Peyer's patch (tissue), 4 donors: ENCODE measurements at regions not wholly inside any gene's neighbourhood (a gene's known extent, or its start where the extent isn't known, plus 50 kb on each side); places are given as distances from the start of the nearest gene placed in this dataset.

Source experiments
- DNase-seq, 3 donors: peaks; one replicate each; pipeline ENCODE4 v3.0.0-alpha.2; 2017 to 2019
- H3K27ac ChIP-seq, 4 donors: fragments of 200-600 bp; sonication (generic); one replicate each; pipeline ENCODE4 v1.5.1; 2016 to 2019
- H3K27me3 ChIP-seq, 2 donors: fragments of 200-600 bp; sonication (generic); one replicate each; pipeline ENCODE4 v1.5.1; 2019
- H3K36me3 ChIP-seq, 3 donors: fragments of 200-600 bp; sonication (generic); one replicate each; pipeline ENCODE4 v1.5.1; 2016 to 2019
- H3K4me1 ChIP-seq, 4 donors: fragments of 200-600 bp; sonication (generic); one replicate each; pipeline ENCODE4 v1.5.1; 2016 to 2019
- H3K4me3 ChIP-seq, 4 donors: fragments of 200-600 bp; sonication (generic); 1 replicate in 3 of 4; 2 replicates in 1 of 4; pipeline ENCODE4 v1.5.1; 2016 to 2019; ENCODE audit warnings: mild to moderate bottlenecking in 1 of 4
- H3K9me3 ChIP-seq, 4 donors: fragments of 200-600 bp; sonication (generic); one replicate each; pipeline ENCODE4 v1.5.1; 2016 to 2019; ENCODE audit warnings: mild to moderate bottlenecking in 1 of 4
- POLR2A ChIP-seq, 2 donors: fragments of 450-650 bp; IDR thresholded peaks; one replicate each; pipeline ENCODE4 v1.5.1; 2017; ENCODE audit warnings: antibody characterized with exemption in 2 of 2, mild to moderate bottlenecking in 2 of 2, moderate library complexity in 2 of 2
- TF ChIP-seq, protein P1 (sequence below), 6 experiments: fragments of 450-650 bp in 4 of 6; fragments of 200-600 bp in 2 of 6; sonication (generic) in 1 of 6; IDR thresholded peaks; one replicate each; pipeline ENCODE4 v1.5.1; 2017 to 2019; ENCODE audit warnings: antibody characterized with exemption in 6 of 6, mild to moderate bottlenecking in 3 of 6, moderate library complexity in 1 of 6

GRCh38 chrX:150152546-150152945 lies 210.6 kb upstream of the MAMLD1 start:
- DNase-seq, result no peak
- Histone ChIP-seq H3K9me3 (no peaks in the 10 kb centered on the region), H3K4me3 (no peak overlapping the region), H3K4me1 (no peaks in the 10 kb centered on the region), H3K27me3 (no peaks in the 10 kb centered on the region), H3K36me3 (no peaks in the 10 kb centered on the region), H3K27ac (no peak overlapping the region)
- TF ChIP-seq POLR2A (IDR thresholded peaks at IDR 0.05), result no peak
- TF ChIP-seq, protein P1, sequence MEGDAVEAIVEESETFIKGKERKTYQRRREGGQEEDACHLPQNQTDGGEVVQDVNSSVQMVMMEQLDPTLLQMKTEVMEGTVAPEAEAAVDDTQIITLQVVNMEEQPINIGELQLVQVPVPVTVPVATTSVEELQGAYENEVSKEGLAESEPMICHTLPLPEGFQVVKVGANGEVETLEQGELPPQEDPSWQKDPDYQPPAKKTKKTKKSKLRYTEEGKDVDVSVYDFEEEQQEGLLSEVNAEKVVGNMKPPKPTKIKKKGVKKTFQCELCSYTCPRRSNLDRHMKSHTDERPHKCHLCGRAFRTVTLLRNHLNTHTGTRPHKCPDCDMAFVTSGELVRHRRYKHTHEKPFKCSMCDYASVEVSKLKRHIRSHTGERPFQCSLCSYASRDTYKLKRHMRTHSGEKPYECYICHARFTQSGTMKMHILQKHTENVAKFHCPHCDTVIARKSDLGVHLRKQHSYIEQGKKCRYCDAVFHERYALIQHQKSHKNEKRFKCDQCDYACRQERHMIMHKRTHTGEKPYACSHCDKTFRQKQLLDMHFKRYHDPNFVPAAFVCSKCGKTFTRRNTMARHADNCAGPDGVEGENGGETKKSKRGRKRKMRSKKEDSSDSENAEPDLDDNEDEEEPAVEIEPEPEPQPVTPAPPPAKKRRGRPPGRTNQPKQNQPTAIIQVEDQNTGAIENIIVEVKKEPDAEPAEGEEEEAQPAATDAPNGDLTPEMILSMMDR (IDR thresholded peaks at IDR 0.05), result no peak

DNA sequence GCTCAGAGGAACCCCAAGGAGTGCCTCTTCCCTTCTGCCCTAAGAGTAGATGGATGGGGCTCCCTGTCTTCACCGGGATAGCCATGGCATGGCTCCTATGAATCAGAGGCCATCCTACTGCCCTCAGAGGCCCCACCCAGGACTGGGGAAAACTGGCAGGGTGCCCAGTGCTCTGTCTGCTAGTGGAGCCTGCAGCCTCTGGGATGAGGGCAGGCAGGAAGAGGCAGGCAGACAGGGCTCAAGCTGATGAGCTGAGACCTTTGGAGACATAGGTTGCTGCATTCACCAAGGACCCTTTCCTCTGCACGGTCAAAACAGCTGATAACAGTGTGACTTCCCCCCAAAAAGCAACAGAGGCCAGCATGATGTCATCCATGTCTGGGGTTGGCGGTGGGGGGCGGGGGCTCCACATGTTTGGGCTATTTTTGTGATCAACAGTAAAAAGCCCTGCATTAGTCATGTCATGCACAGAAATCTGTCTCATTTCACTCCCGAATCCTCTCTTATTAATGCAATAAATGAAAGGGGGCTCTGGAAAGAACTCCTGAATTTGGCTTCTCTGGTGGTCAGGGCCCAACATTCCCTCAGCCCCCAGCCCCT lies 207.6 kb upstream of the MAMLD1 start:
- H3K4me3 ChIP-seq, result no peak overlapping the region
- H3K27ac ChIP-seq, result no peak overlapping the region
- H3K4me1 ChIP-seq, result no peaks in the 10 kb centered on the region
- peak in 2 of 3 donors; percentile 69 to 71 for DNase-seq
- H3K9me3 ChIP-seq, result no peaks in the 10 kb centered on the region
- H3K36me3 ChIP-seq, result no peaks in the 10 kb centered on the region
- TF ChIP-seq, protein P1 (IDR thresholded peaks at IDR 0.05), result no peak
- no peak for TF ChIP-seq POLR2A (IDR thresholded peaks at IDR 0.05)
- H3K27me3 ChIP-seq, result no peaks in the 10 kb centered on the region

- no peaks in the 10 kb centered on the region for H3K36me3 ChIP-seq
- H3K4me3 ChIP-seq, result no peak overlapping the region
- no peaks in the 10 kb centered on the region for H3K27me3 ChIP-seq
- DNase-seq, result no peak
- no peaks in the 10 kb centered on the region for H3K9me3 ChIP-seq
- no peak overlapping the region for H3K27ac ChIP-seq
- no peak for TF ChIP-seq POLR2A (IDR thresholded peaks at IDR 0.05)
- TF ChIP-seq, protein P1 (IDR thresholded peaks at IDR 0.05), result no peak
- no peaks in the 10 kb centered on the region for H3K4me1 ChIP-seq
These were observed 206.5 kb upstream of the MAMLD1 start for GRCh38 chrX:150156615-150157014.

DNA sequence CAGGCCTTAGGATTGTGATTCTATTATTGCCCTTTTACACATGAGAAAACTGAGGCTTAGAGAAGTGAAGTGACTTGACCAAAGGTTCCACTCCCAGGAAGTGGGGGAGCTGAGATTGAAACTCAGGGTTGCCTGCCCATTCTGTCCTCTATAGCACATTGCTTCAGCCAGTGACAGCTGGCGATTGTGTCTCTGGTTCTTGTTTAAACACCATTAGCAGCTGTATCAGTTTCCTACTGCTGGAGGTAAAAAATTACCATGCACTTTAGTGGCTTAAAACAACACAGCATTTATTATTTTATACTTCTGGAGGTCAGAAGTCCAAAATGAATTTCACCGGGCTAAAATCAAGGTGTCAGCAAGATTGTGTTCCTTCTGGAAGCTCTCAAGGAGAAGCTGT lies 205.8 kb upstream of the MAMLD1 start:
- no peak for DNase-seq
- no peak overlapping the region for H3K27ac ChIP-seq
- TF ChIP-seq, protein P1 (IDR thresholded peaks at IDR 0.05), result no peak
- TF ChIP-seq POLR2A (IDR thresholded peaks at IDR 0.05), result no peak
- H3K27me3 ChIP-seq, result no peaks in the 10 kb centered on the region
- no peak overlapping the region for H3K4me3 ChIP-seq
- H3K4me1 ChIP-seq, result no peaks in the 10 kb centered on the region
- H3K9me3 ChIP-seq, result no peaks in the 10 kb centered on the region
- no peaks in the 10 kb centered on the region for H3K36me3 ChIP-seq

DNA sequence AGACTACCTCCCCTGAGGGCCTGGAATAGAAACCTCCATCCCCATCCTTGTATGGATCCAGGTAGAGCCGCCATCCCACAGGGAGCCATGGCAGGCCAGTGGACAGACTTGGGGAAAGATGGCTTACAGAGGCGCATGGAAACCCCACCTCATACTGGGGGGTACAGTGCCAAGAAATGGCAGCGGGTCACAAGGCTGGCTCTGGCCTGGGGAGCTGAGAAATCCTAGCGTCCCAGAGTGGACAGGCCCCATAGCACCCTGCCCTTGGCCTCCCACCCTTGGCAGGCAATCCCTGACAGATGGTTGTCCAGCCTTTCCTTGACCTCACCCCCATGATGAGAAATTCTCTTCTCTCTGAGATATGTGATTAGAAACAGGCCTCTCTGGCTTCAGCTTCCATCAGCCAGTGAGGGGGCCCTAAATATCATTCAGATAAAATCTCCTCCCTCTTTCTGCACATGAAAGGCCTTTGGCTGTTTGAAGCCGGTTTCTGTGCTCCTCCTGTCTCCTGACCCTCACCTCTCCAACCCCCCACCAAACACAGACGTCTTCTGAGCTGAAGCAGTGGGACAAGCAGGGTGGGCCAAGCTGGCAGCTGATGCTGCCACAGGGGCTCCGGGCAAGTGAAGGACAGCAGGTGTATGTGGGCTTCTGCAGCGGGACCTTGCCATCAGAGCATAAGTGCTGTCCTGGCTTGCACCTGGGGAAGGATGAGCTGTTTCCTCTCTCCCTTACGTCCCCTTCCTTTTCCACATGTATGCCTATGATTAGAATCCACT lies 204.4 kb upstream of the MAMLD1 start:
- Histone ChIP-seq H3K4me3 (no peak overlapping the region), H3K4me1 (no peaks in the 10 kb centered on the region), H3K27ac (no peak overlapping the region), H3K27me3 (no peaks in the 10 kb centered on the region), H3K36me3 (no peaks in the 10 kb centered on the region), H3K9me3 (no peaks in the 10 kb centered on the region)
- DNase-seq, result no peak
- TF ChIP-seq, protein P1 (IDR thresholded peaks at IDR 0.05), result no peak
- TF ChIP-seq POLR2A (IDR thresholded peaks at IDR 0.05), result no peak
